Pons (tissue), 1 donor: ENCODE measurements at regions not wholly inside any gene's neighbourhood (a gene's known extent, or its start where the extent isn't known, plus 50 kb on each side); places are given as distances from the start of the nearest gene placed in this dataset.

Experiments
- DNase-seq: peaks from one replicate; pipeline ENCODE4 v3.0.0-alpha.2; 2016; ENCODE audit warnings: low spot score

DNA sequence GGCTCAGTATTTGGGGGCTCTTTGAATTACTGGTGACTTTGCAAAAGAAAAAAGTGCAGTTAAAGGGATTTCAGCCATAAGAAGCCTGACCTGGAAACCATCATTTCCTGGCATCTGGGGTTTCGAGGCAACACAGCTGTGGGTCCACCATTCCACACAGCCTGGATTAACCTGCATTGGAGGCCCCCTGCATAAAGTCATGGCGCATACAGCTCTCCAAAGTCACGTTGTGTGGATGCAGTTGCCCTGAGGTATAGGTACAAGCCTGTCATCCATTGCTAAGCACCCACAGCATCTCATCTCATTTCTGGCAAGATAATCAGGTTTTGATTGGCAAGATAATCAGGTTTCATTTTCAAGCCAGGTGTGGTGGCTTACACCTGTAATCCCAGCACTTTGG lies 54.5 kb upstream of the TAGAP start:
- DNase-seq: no peak

DNA sequence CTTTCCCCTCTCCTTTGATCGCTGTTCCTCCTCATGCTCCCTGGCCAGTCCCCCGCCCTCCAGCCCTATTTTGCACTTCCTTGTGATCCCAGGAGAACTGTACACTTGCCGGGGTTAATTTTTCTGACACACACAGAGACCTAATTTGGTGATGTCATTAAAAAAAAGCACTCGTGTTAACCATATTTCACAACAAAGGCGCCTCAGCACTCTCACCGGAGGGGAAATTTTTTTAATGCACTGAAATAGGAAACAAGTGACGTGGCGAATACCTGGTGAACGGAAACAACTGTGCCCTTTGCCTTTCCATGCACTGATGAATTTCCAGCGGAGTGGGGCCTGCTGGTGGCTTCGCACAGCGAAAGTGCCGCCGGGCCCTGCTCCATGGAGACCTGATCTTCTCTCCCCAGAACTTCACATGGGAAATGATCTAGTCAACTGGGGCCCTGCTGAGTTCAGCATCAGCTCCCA lies 53.9 kb upstream of the TAGAP start:
- no peak for DNase-seq

DNA sequence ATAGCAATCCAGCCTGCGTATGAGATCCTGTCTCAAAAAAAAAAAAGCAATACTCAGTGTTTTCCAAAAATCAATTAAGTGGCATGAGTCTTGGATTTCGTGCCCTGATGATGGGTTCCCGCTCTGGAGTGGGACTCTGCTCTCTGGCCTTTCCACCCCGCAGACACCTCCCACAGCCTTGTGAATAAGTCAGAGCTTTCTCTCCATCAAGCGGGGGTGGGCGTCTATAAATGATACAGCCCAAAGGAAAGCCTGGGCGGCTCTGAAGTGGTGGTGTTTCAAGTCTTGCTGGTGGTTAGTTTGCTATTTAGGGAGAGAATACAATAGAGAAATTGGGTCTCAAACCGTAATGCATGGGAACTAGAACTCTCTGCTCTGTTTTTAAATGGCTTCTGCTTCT lies 52.5 kb upstream of the TAGAP start:
- DNase-seq: no peak

- no peak for DNase-seq
Observed at GRCh38 chr6:159095616-159096015, 50.8 kb upstream of the TAGAP start.

DNA sequence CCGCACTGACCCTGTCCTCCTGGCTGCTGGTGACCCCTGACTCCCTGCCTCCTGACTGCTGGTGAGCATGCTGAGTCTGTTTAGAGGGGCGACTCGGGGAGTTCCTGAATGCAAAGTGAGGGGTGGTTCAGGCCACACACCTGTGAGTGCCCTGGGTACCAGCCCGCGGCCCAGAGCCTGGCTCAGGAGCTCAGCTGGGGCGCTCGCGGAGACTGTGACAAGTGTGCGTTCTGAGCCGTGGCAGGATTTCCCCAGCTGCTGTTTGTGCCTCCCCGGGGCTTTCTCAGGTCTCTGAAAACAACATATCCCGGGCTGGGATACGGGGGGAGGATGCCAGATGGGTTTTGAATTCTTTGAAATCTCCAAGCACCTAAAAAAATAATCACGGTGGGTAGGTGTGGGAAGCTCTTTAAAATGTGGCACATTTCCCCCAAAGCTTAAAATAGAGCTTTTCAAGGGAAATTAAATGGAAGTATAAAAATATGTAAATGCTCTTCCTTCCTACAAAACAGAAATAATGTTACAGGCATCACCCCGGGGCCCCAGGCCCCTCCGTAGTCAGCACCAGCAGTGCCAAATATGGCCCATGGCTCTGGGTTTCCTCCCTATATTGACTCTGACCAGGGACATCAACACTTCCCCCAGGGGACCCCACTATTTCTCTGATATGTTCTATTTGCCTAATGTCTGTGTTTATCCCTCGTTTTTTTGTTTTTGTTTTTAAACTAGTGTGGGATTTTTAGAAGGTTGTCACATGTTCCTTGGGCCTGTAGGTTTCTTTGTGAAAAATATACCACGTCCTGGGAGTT lies 49.9 kb upstream of the TAGAP start:
- DNase-seq: no peak
